ENCODE measurements at regions not wholly inside any gene's neighbourhood (a gene's known extent, or its start where the extent isn't known, plus 50 kb on each side); places are given as distances from the start of the nearest gene placed in this dataset.

DNA sequence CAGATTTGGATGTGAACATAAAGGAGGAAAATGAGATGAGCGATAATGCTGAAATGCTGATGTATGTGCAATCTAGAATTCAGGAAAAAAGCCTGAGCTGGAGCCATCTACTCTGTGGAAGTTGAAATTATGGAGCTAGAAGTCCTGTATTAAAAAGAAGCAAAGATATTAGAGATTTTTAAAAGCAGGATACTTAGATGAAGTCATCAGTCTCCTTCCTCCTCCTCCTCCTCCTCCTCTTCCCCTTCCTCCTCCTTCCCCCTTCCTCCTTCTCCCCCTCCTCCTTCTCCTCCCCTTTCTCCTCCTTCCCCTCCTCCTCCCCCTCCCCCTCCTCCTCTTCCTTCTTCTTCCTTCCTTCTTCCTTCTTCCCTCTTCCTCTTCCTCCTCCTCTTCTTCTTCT, 823.8 kb upstream of the CA10 start:
- no peak for TF ChIP-seq EZH2 (IDR thresholded peaks at IDR 0.05; ENCODE audit: insufficient read depth, low read length)
- no peak for TF ChIP-seq CTCF (IDR thresholded peaks at IDR 0.05; ENCODE audit: insufficient read depth, low read depth, low read length)

All from astrocyte (in vitro differentiated cells and primary cell).